ENCODE measurements at regions not wholly inside any gene's neighbourhood (a gene's known extent, or its start where the extent isn't known, plus 50 kb on each side); places are given as distances from the start of the nearest gene placed in this dataset.

GRCh38 chr5:110092955-110093785, 403.4 kb downstream of the MAN2A1 start:
- Histone ChIP-seq H3K79me2 (ENCODE audit: insufficient read depth, low read length) (no peaks in the 10 kb centered on the region), H3K27ac (ENCODE audit: low read depth, low read length) (no peak overlapping the region), H2AFZ (ENCODE audit: low read depth, low read length, poor library complexity, severe bottlenecking) (no peak overlapping the region), H3K4me2 (ENCODE audit: low read length) (no peak overlapping the region), H3K4me1 (ENCODE audit: control insufficient read depth in 1 of 2, insufficient read depth in 2 of 2, low read length in 2 of 2) (no peaks in the 10 kb centered on the region), H3K9ac (ENCODE audit: low read length) (no peak overlapping the region), H3K9me3 (ENCODE audit: control insufficient read depth in 1 of 2, insufficient read depth in 1 of 2, low read depth in 1 of 2, low read length in 2 of 2) (no peaks in the 10 kb centered on the region), H3K9me2 (ENCODE audit: insufficient read depth) (no peaks in the 10 kb centered on the region), H3K36me3 (ENCODE audit: control insufficient read depth in 1 of 2, insufficient read depth in 2 of 2, low read length in 2 of 2) (no peaks in the 10 kb centered on the region), H3K4me3 (replicated peaks in 1 of 2; ENCODE audit: low read depth in 1 of 2, low read length in 2 of 2) (no peak overlapping the region), H3K27me3 (ENCODE audit: insufficient read depth, low read length) (no peaks in the 10 kb centered on the region), H4K20me1 (ENCODE audit: insufficient read depth) (no peaks in the 10 kb centered on the region)
- RAD21 ChIA-PET (ENCODE audit: low non-redundant PET in 1 of 2, low total read pairs in 2 of 2, uncharacterized antibody in 2 of 2, unreplicated experiment in 2 of 2) = no interaction called here
- no peak for TF ChIP-seq ZBTB33 (IDR thresholded peaks at IDR 0.05; ENCODE audit: extremely low read depth, insufficient replicate concordance, low read length)
- POLR2A ChIA-PET = no interaction called here
- ATAC-seq (no peak), DNase-seq (ENCODE audit: low read depth, low spot score) (no peak)
- intact Hi-C loops (cut with micrococcal nuclease) = no loop called here
- CTCF ChIA-PET = no interaction called here
- BruUV-seq (replicated peaks) = no TSS peak

GRCh38 chr5:110094109-110094508, 404.4 kb downstream of the MAN2A1 start:
- BruUV-seq (replicated peaks) = no TSS peak
- Histone ChIP-seq H3K27ac (ENCODE audit: low read depth, low read length) (no peak overlapping the region), H3K4me2 (ENCODE audit: low read length) (no peak overlapping the region), H3K4me3 (replicated peaks in 1 of 2; ENCODE audit: low read depth in 1 of 2, low read length in 2 of 2) (no peak overlapping the region), H3K9ac (ENCODE audit: low read length) (no peak overlapping the region), H3K79me2 (ENCODE audit: insufficient read depth, low read length) (no peaks in the 10 kb centered on the region), H3K4me1 (ENCODE audit: control insufficient read depth in 1 of 2, insufficient read depth in 2 of 2, low read length in 2 of 2) (no peaks in the 10 kb centered on the region), H3K27me3 (ENCODE audit: insufficient read depth, low read length) (no peaks in the 10 kb centered on the region), H2AFZ (ENCODE audit: low read depth, low read length, poor library complexity, severe bottlenecking) (no peak overlapping the region), H3K9me3 (ENCODE audit: control insufficient read depth in 1 of 2, insufficient read depth in 1 of 2, low read depth in 1 of 2, low read length in 2 of 2) (no peaks in the 10 kb centered on the region), H3K36me3 (ENCODE audit: control insufficient read depth in 1 of 2, insufficient read depth in 2 of 2, low read length in 2 of 2) (no peaks in the 10 kb centered on the region), H4K20me1 (ENCODE audit: insufficient read depth) (no peaks in the 10 kb centered on the region), H3K9me2 (ENCODE audit: insufficient read depth) (no peaks in the 10 kb centered on the region)
- POLR2A ChIA-PET = no interaction called here
- RAD21 ChIA-PET (ENCODE audit: low non-redundant PET in 1 of 2, low total read pairs in 2 of 2, uncharacterized antibody in 2 of 2, unreplicated experiment in 2 of 2) = no interaction called here
- CTCF ChIA-PET = no interaction called here
- ATAC-seq (no peak), DNase-seq (ENCODE audit: low read depth, low spot score) (no peak)
- intact Hi-C loops (cut with micrococcal nuclease) = no loop called here
- TF ChIP-seq CBX3 (IDR thresholded peaks at IDR 0.05; ENCODE audit: low read depth) (no peak), ZFX (IDR thresholded peaks at IDR 0.05) (no peak), TCF7L2 (IDR thresholded peaks at IDR 0.05; ENCODE audit: borderline replicate concordance, extremely low read depth, insufficient read depth, insufficient read length) (no peak), CEBPB (IDR thresholded peaks at IDR 0.05; ENCODE audit: low read depth) (no peak), JUND (IDR thresholded peaks at IDR 0.05) (no peak), FOSL1 (IDR thresholded peaks at IDR 0.05; ENCODE audit: low read depth) (no peak), ATF3 (IDR thresholded peaks at IDR 0.05) (no peak), POLR2A (IDR thresholded peaks at IDR 0.05; ENCODE audit: borderline replicate concordance, extremely low read depth, insufficient read depth, insufficient read length) (no peak), SIN3A (IDR thresholded peaks at IDR 0.05; ENCODE audit: low read depth) (no peak), ZBTB33 (IDR thresholded peaks at IDR 0.05; ENCODE audit: extremely low read depth, insufficient replicate concordance, low read length) (no peak), ZNF274 (IDR thresholded peaks at IDR 0.05; ENCODE audit: low read depth, low read length) (no peak), YY1 (IDR thresholded peaks at IDR 0.05; ENCODE audit: extremely low read depth, insufficient replicate concordance, low read depth, low read length) (no peak), CTCF (IDR thresholded peaks at IDR 0.05 in 2 of 3, conservative IDR thresholded peaks at IDR 0.05 in 1 of 3; ENCODE audit: borderline replicate concordance in 1 of 3, insufficient read depth in 1 of 3, low read depth in 2 of 3, low read length in 2 of 3) (no peak), SRF (IDR thresholded peaks at IDR 0.05; ENCODE audit: low read depth) (no peak)
